T-helper 1 cell treated with Interleukin-12 subunit alpha and Interleukin-12 subunit beta and Interleukin-4 antibody, amounts not matched to agents 30 μg/mL and 1 μg/mL, for 36 hours (primary cell): ENCODE measurements at regions not wholly inside any gene's neighbourhood (a gene's known extent, or its start where the extent isn't known, plus 50 kb on each side); places are given as distances from the start of the nearest gene placed in this dataset.

Experiments
- H3K27ac Mint-ChIP-seq: one replicate; pipeline ENCODE4 v1.8.0; 2021; ENCODE audit warnings: mild to moderate bottlenecking, mixed read lengths
- H3K27me3 Mint-ChIP-seq: one replicate; pipeline ENCODE4 v1.8.0; 2021; ENCODE audit warnings: low read depth, mixed read lengths
- H3K36me3 Mint-ChIP-seq: one replicate; pipeline ENCODE4 v1.8.0; 2021; ENCODE audit warnings: low read depth, mixed read lengths
- H3K4me1 Mint-ChIP-seq: one replicate; pipeline ENCODE4 v1.8.0; 2021; ENCODE audit warnings: low read depth, mixed read lengths
- H3K4me3 Mint-ChIP-seq: one replicate; pipeline ENCODE4 v1.8.0; 2021; ENCODE audit warnings: mild to moderate bottlenecking, moderate library complexity, mixed read lengths
- H3K9me3 Mint-ChIP-seq: one replicate; pipeline ENCODE4 v1.8.0; 2021; ENCODE audit warnings: mixed read lengths

DNA sequence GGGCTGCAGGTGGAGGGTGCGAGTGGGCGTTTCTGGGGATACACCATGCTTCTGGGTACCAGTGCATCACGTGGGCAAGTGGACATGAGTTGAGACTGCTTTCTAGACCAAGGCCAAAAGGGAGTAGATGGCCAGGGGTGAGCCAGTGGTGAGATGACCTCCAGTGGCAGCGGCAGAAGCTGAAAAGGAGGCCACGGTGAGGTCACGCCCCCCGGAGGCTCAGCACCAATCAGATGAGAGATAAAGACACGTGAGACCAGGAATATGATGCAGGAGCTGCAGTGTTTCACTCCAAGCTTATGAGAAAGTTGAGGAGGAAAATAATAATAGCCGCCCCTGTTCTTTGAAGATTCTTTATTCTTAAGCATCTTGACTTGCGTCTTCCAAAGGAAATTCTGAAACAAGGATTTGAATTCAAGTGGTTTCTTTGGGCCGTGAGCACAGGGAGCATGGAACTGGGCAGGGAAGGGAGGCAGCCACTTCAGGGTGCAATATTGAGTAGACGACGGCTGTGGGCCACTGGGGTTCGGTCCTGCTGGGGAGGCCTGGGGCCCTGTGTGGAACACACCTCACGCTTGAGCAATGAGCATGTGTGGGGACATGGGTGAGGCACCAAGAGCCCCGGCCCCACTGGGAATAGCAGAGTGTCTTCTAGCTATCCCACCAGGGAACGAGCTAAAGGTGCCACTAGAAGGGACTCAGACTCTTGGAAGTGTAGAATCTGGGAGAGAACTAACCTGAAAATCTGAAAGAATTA is 156.7 kb upstream of the LRFN2 start:
- H3K27me3 Mint-ChIP-seq, result peaks cover 26% of the 10 kb centered on the region
- no peaks in the 10 kb centered on the region for H3K4me1 Mint-ChIP-seq
- H3K4me3 Mint-ChIP-seq, result no peak overlapping the region
- no peaks in the 10 kb centered on the region for H3K36me3 Mint-ChIP-seq
- H3K27ac Mint-ChIP-seq, result no peak overlapping the region
- no peaks in the 10 kb centered on the region for H3K9me3 Mint-ChIP-seq

- H3K9me3 Mint-ChIP-seq, result no peaks in the 10 kb centered on the region
- H3K4me1 Mint-ChIP-seq, result no peaks in the 10 kb centered on the region
- no peaks in the 10 kb centered on the region for H3K36me3 Mint-ChIP-seq
- H3K4me3 Mint-ChIP-seq, result no peak overlapping the region
- H3K27me3 Mint-ChIP-seq, result peaks cover 20% of the 10 kb centered on the region
- no peak overlapping the region for H3K27ac Mint-ChIP-seq
Observed at GRCh38 chr6:40743226-40743625, 156.1 kb upstream of the LRFN2 start.

- no peak overlapping the region for H3K4me3 Mint-ChIP-seq
- no peaks in the 10 kb centered on the region for H3K9me3 Mint-ChIP-seq
- H3K27me3 Mint-ChIP-seq, result peaks cover 6% of the 10 kb centered on the region
- H3K36me3 Mint-ChIP-seq, result no peaks in the 10 kb centered on the region
- H3K4me1 Mint-ChIP-seq, result no peaks in the 10 kb centered on the region
- H3K27ac Mint-ChIP-seq, result no peak overlapping the region
Observed at GRCh38 chr6:40740518-40740917, 153.4 kb upstream of the LRFN2 start.

DNA sequence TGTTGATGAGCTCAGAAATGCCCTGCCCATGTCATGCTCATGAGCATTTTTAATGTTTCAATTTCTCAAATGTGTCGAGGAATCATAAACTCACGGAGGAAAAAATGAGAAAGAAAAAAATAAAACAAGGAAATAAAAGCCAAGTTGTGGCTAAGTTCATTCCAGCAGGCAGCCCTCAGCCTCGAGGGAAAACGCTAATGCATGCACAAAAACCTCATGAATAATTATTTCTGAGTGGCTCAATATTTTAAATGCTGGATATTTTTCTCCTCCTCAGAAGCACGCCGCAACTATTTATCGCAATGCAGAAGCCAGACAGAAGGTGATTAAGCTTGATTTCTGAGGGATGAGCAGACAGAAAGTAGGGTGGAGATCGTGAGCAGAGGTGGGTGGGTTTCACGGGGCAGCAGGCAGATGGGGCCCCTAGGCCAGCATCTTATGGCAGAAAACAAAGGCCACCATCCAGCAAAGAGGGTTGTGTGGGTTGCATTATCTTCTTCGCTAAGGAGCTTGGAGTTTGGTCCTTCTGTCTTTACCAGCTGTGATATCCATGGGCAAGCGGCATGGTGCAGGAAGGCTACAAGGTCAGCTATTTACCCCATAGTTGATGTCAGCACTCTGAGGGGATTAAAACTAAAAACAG is 151.5 kb upstream of the LRFN2 start:
- H3K4me1 Mint-ChIP-seq, result no peaks in the 10 kb centered on the region
- no peaks in the 10 kb centered on the region for H3K36me3 Mint-ChIP-seq
- peaks cover 14% of the 10 kb centered on the region for H3K27me3 Mint-ChIP-seq
- H3K9me3 Mint-ChIP-seq, result no peaks in the 10 kb centered on the region
- no peak overlapping the region for H3K4me3 Mint-ChIP-seq
- no peak overlapping the region for H3K27ac Mint-ChIP-seq

DNA sequence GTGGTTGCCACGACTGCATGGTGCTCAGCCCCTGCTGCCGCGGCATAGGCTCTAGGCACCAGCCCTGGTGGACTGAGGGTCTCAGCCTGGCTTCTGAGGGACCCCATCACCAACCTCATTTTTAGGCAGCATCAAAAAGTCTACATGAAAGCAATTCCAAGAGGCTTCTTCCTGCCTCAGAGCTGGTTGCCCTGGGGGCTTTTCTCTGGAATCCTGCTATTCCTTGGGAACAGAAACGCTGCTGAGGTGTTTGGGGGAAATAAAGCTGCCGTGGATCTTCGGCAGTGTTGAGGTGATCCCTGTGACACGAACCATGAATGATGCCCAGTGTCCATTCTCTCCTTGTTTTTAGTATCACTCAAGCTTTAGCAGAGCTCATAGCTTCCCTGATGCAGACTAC is 148.4 kb upstream of the LRFN2 start:
- no peaks in the 10 kb centered on the region for H3K36me3 Mint-ChIP-seq
- H3K27ac Mint-ChIP-seq, result no peak overlapping the region
- H3K4me3 Mint-ChIP-seq, result no peak overlapping the region
- peaks cover 12% of the 10 kb centered on the region for H3K27me3 Mint-ChIP-seq
- no peaks in the 10 kb centered on the region for H3K9me3 Mint-ChIP-seq
- H3K4me1 Mint-ChIP-seq, result no peaks in the 10 kb centered on the region

DNA sequence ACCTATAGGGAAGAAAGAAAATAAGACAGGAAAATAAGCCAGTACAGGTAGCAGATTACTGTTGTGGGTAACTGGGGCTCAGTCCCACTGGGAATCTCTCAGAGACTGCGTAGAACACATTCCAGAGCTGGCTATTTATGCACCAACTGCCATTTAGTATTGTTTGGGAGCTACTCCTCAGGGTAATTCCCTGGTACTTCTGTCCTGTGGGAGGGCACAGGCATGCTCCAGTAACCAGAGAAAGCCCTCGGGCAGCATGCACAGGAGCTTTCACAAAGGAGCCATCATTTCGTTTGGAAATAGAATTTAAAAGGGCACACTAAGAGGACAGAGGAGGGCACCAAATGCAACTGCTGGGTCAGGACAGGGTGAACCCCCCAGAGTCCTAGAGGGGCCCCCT is 148.0 kb upstream of the LRFN2 start:
- H3K27ac Mint-ChIP-seq, result no peak overlapping the region
- H3K36me3 Mint-ChIP-seq, result no peaks in the 10 kb centered on the region
- no peak overlapping the region for H3K4me3 Mint-ChIP-seq
- H3K9me3 Mint-ChIP-seq, result no peaks in the 10 kb centered on the region
- no peaks in the 10 kb centered on the region for H3K4me1 Mint-ChIP-seq
- H3K27me3 Mint-ChIP-seq, result peaks cover 12% of the 10 kb centered on the region

GRCh38 chr6:40734607-40735006 is 147.4 kb upstream of the LRFN2 start:
- no peak overlapping the region for H3K4me3 Mint-ChIP-seq
- no peaks in the 10 kb centered on the region for H3K36me3 Mint-ChIP-seq
- H3K27ac Mint-ChIP-seq, result no peak overlapping the region
- no peaks in the 10 kb centered on the region for H3K4me1 Mint-ChIP-seq
- peaks cover 12% of the 10 kb centered on the region for H3K27me3 Mint-ChIP-seq
- H3K9me3 Mint-ChIP-seq, result no peaks in the 10 kb centered on the region

DNA sequence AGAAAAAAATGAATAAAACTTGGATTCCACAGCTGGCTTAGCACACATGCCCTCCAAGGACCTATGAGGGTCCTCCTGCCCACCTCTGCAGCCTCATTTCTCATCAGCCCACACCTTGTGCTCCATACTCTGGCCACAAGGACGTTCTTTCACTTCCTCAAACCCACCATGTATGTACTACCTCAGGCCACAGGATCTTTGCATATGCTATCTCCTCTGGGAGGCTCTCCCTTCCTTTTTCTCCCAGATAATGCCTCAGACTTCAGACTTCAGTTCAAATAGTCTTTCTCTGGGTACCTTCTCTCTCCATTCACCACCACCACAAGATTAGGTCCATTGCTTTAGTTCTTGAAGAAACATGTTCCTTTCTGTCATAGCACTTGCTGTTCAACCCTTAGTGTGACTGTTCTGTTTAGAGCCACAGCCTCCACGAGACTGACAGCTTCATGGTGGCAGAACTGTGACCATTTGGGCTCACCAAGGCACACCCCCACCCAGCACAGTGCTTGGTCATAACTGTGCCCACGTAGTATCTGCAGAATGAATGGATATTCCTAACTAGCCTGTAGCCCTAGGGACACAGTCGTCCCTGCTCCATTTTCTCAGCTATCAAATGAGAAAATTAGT is 146.7 kb upstream of the LRFN2 start:
- Mint-ChIP-seq H3K9me3 (no peaks in the 10 kb centered on the region), H3K4me3 (no peak overlapping the region), H3K27me3 (peaks cover 12% of the 10 kb centered on the region), H3K27ac (no peak overlapping the region), H3K36me3 (no peaks in the 10 kb centered on the region), H3K4me1 (no peaks in the 10 kb centered on the region)

DNA sequence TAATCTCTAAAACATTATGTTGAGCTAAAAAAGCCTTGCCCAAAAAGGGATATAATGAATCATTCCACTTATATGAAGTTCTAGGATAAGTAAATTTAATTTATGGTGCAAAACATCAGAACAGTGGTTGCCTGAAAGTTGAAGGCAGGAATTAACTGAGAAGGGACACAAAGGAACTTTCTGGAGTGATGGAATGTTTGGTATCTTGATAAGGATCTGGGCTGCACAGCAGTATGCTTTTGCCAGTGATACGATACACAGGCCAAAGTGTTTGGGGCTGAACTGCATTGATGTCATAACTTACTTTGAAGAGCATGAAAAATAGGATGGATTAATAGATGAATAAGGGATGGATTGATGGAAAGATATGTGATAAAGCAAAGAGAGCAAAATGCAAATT is 146.1 kb upstream of the LRFN2 start:
- peaks cover 12% of the 10 kb centered on the region for H3K27me3 Mint-ChIP-seq
- H3K36me3 Mint-ChIP-seq, result no peaks in the 10 kb centered on the region
- H3K4me3 Mint-ChIP-seq, result no peak overlapping the region
- H3K4me1 Mint-ChIP-seq, result no peaks in the 10 kb centered on the region
- no peak overlapping the region for H3K27ac Mint-ChIP-seq
- no peaks in the 10 kb centered on the region for H3K9me3 Mint-ChIP-seq

DNA sequence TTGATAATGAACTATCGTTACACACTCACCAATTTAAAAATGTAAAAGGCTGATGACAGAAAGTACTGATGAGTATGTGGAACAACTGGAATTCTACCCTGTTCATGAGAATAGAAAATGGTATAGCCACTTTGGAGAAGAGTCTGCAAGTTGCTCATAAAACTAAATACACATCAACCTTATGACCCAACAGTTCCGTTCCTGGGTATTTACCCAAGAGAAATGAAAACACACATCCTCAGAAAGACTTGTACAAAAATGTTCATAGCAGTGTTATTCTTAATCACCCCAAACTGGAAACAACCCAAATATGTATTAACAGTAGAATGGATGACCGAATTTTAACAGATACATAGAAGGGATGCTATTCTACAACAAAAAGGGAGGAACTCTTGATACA is 145.7 kb upstream of the LRFN2 start:
- no peaks in the 10 kb centered on the region for H3K36me3 Mint-ChIP-seq
- H3K27ac Mint-ChIP-seq, result no peak overlapping the region
- H3K4me3 Mint-ChIP-seq, result no peak overlapping the region
- no peaks in the 10 kb centered on the region for H3K9me3 Mint-ChIP-seq
- H3K4me1 Mint-ChIP-seq, result no peaks in the 10 kb centered on the region
- peaks cover 12% of the 10 kb centered on the region for H3K27me3 Mint-ChIP-seq

GRCh38 chr6:40728643-40729042 is 141.5 kb upstream of the LRFN2 start:
- peaks cover 4% of the 10 kb centered on the region for H3K27me3 Mint-ChIP-seq
- no peak overlapping the region for H3K27ac Mint-ChIP-seq
- no peaks in the 10 kb centered on the region for H3K9me3 Mint-ChIP-seq
- H3K4me3 Mint-ChIP-seq, result no peak overlapping the region
- H3K36me3 Mint-ChIP-seq, result no peaks in the 10 kb centered on the region
- H3K4me1 Mint-ChIP-seq, result no peaks in the 10 kb centered on the region

- Mint-ChIP-seq H3K27me3 (no peaks in the 10 kb centered on the region), H3K4me3 (no peak overlapping the region), H3K4me1 (no peaks in the 10 kb centered on the region), H3K9me3 (no peaks in the 10 kb centered on the region), H3K27ac (no peak overlapping the region), H3K36me3 (no peaks in the 10 kb centered on the region)
Observed at GRCh38 chr6:40727271-40727670, 140.1 kb upstream of the LRFN2 start.

- H3K9me3 Mint-ChIP-seq, result no peaks in the 10 kb centered on the region
- H3K36me3 Mint-ChIP-seq, result no peaks in the 10 kb centered on the region
- H3K4me1 Mint-ChIP-seq, result no peaks in the 10 kb centered on the region
- H3K27me3 Mint-ChIP-seq, result no peaks in the 10 kb centered on the region
- no peak overlapping the region for H3K27ac Mint-ChIP-seq
- H3K4me3 Mint-ChIP-seq, result no peak overlapping the region
Observed at GRCh38 chr6:40726853-40727252, 139.7 kb upstream of the LRFN2 start.

- Mint-ChIP-seq H3K36me3 (no peaks in the 10 kb centered on the region), H3K4me3 (no peak overlapping the region), H3K27me3 (no peaks in the 10 kb centered on the region), H3K27ac (no peak overlapping the region), H3K4me1 (peaks cover 4% of the 10 kb centered on the region), H3K9me3 (no peaks in the 10 kb centered on the region)
Observed at GRCh38 chr6:40725390-40725789, 138.2 kb upstream of the LRFN2 start.

GRCh38 chr6:40724886-40725285 is 137.7 kb upstream of the LRFN2 start:
- peaks cover 7% of the 10 kb centered on the region for H3K4me1 Mint-ChIP-seq
- H3K9me3 Mint-ChIP-seq, result no peaks in the 10 kb centered on the region
- H3K27me3 Mint-ChIP-seq, result no peaks in the 10 kb centered on the region
- no peak overlapping the region for H3K27ac Mint-ChIP-seq
- no peaks in the 10 kb centered on the region for H3K36me3 Mint-ChIP-seq
- H3K4me3 Mint-ChIP-seq, result no peak overlapping the region
